Neural progenitor cell (in vitro differentiated cells): ENCODE measurements at regions not wholly inside any gene's neighbourhood (a gene's known extent, or its start where the extent isn't known, plus 50 kb on each side); places are given as distances from the start of the nearest gene placed in this dataset.

ENCODE experiments used
- DNase-seq: peaks from one replicate; pipeline ENCODE4 v3.0.0-alpha.2; 2016; ENCODE audit warnings: low spot score
- H2AFZ ChIP-seq: fragments of 200-600 bp; sonication (generic); replicated peaks from 2 replicates; pipeline ENCODE4 v1.6.1; 2016; ENCODE audit warnings: antibody characterized with exemption
- H3F3A ChIP-seq: fragments of 200-600 bp; sonication (generic); 2 replicates; pipeline ENCODE4 v1.6.1; 2016; ENCODE audit warnings: antibody characterized with exemption, low read depth
- H3K27ac ChIP-seq: fragments of 200-600 bp; sonication (generic); 2 replicates; pipeline ENCODE4 v1.5.1; 2016; ENCODE audit warnings: mild to moderate bottlenecking
- H3K27me3 ChIP-seq: fragments of 200-600 bp; sonication (generic); 2 replicates; pipeline ENCODE4 v1.6.1; 2016; ENCODE audit warnings: mild to moderate bottlenecking, moderate library complexity
- H3K36me3 ChIP-seq: fragments of 200-600 bp; sonication (generic); 2 replicates; pipeline ENCODE4 v1.5.1; 2016
- H3K4me1 ChIP-seq: fragments of 200-600 bp; sonication (generic); 2 replicates; pipeline ENCODE4 v1.6.1; 2016; ENCODE audit warnings: mixed run types
- H3K4me2 ChIP-seq: fragments of 200-600 bp; sonication (generic); 2 replicates; pipeline ENCODE4 v1.6.1; 2016
- H3K4me3 ChIP-seq: fragments of 200-600 bp; sonication (generic); 2 replicates; pipeline ENCODE4 v1.5.1; 2016
- H3K79me2 ChIP-seq: fragments of 200-600 bp; sonication (generic); 2 replicates; pipeline ENCODE4 v1.6.1; 2016; ENCODE audit warnings: low read depth
- H3K9ac ChIP-seq: fragments of 200-600 bp; sonication (generic); 2 replicates; pipeline ENCODE4 v1.6.1; 2016
- H3K9me3 ChIP-seq: fragments of 200-600 bp; sonication (generic); 2 replicates; pipeline ENCODE4 v1.5.1; 2016; ENCODE audit warnings: low read depth
- H4K20me1 ChIP-seq: fragments of 200-600 bp; sonication (generic); 2 replicates; pipeline ENCODE4 v1.6.1; 2016; ENCODE audit warnings: low read depth
- H3K27ac Mint-ChIP-seq: 3 replicates; pipeline ENCODE4 v1.8.0; 2021; ENCODE audit warnings: mixed read lengths
- H3K27me3 Mint-ChIP-seq: 2 replicates; pipeline ENCODE4 v1.8.0; 2022; ENCODE audit warnings: low read depth, mild to moderate bottlenecking, inconsistent platforms, moderate library complexity, mixed read lengths; ENCODE audit not compliant: insufficient read depth
- H3K36me3 Mint-ChIP-seq: 3 replicates; pipeline ENCODE4 v1.8.0; 2021; ENCODE audit warnings: mixed read lengths
- H3K4me1 Mint-ChIP-seq: 3 replicates; pipeline ENCODE4 v1.8.0; 2021; ENCODE audit warnings: mixed read lengths
- H3K4me3 Mint-ChIP-seq: 3 replicates; pipeline ENCODE4 v1.8.0; 2021; ENCODE audit warnings: mild to moderate bottlenecking, moderate library complexity, mixed read lengths
- H3K9me3 Mint-ChIP-seq: 3 replicates; pipeline ENCODE4 v1.8.0; 2020; ENCODE audit warnings: mixed read lengths
- CTCF ChIP-seq: fragments of 200-600 bp; sonication (generic); IDR thresholded peaks from 2 replicates; pipeline ENCODE4 v1.5.1; 2017; ENCODE audit warnings: antibody characterized with exemption, mild to moderate bottlenecking
- EZH2 ChIP-seq: fragments of 200-600 bp; sonication (generic); IDR thresholded peaks from 2 replicates; pipeline ENCODE4 v1.6.1; 2017; ENCODE audit warnings: antibody characterized with exemption, mild to moderate bottlenecking, moderate library complexity
- EZH2phosphoT487 ChIP-seq: fragments of 200-600 bp; sonication (generic); IDR thresholded peaks from 2 replicates; pipeline ENCODE4 v1.6.1; 2017; ENCODE audit warnings: antibody characterized with exemption

- Histone ChIP-seq H3K4me1 (peaks cover 9% of the 10 kb centered on the region), H3K4me3 (no peak overlapping the region), H3K9ac (no peak overlapping the region), H3K4me2 (no peak overlapping the region), H3K9me3 (no peaks in the 10 kb centered on the region), H3K27me3 (no peaks in the 10 kb centered on the region), H3F3A (no peaks in the 10 kb centered on the region), H3K79me2 (no peaks in the 10 kb centered on the region), H3K27ac (no peak overlapping the region), H4K20me1 (no peaks in the 10 kb centered on the region), H3K36me3 (no peaks in the 10 kb centered on the region), H2AFZ (no peak overlapping the region)
- TF ChIP-seq EZH2 = no peak
- no peak for TF ChIP-seq CTCF
- Mint-ChIP-seq H3K4me3 (no peak overlapping the region), H3K27ac (no peak overlapping the region), H3K4me1 (peaks cover 11% of the 10 kb centered on the region), H3K9me3 (no peaks in the 10 kb centered on the region), H3K36me3 (no peaks in the 10 kb centered on the region), H3K27me3 (no peaks in the 10 kb centered on the region)
- DNase-seq = no peak
Observed at GRCh38 chr1:71269179-71269578, 188.3 kb upstream of the ZRANB2 start.

GRCh38 chr1:71267220-71267619 is 186.4 kb upstream of the ZRANB2 start:
- Mint-ChIP-seq H3K36me3 (no peaks in the 10 kb centered on the region), H3K4me1 (peaks cover 14% of the 10 kb centered on the region), H3K9me3 (no peaks in the 10 kb centered on the region), H3K27me3 (no peaks in the 10 kb centered on the region), H3K4me3 (no peak overlapping the region), H3K27ac (no peak overlapping the region)
- Histone ChIP-seq H3K9me3 (no peaks in the 10 kb centered on the region), H2AFZ (no peak overlapping the region), H3K36me3 (no peaks in the 10 kb centered on the region), H3F3A (no peaks in the 10 kb centered on the region), H3K4me1 (peaks cover 9% of the 10 kb centered on the region), H3K27me3 (no peaks in the 10 kb centered on the region), H3K79me2 (no peaks in the 10 kb centered on the region), H3K4me2 (no peak overlapping the region), H3K27ac (no peak overlapping the region), H4K20me1 (no peaks in the 10 kb centered on the region), H3K9ac (no peak overlapping the region), H3K4me3 (no peak overlapping the region)
- no peak for DNase-seq
- TF ChIP-seq EZH2 = no peak
- TF ChIP-seq CTCF = no peak
- no peak for TF ChIP-seq EZH2phosphoT487

GRCh38 chr1:71264039-71264438 is 183.2 kb upstream of the ZRANB2 start:
- no peak overlapping the region for H3K4me2 ChIP-seq

More at GRCh38 chr1:71264039-71264438, 183.2 kb upstream of the ZRANB2 start:
- Mint-ChIP-seq H3K36me3 (no peaks in the 10 kb centered on the region), H3K4me1 (peaks cover 7% of the 10 kb centered on the region), H3K27ac (no peak overlapping the region), H3K4me3 (no peak overlapping the region), H3K27me3 (no peaks in the 10 kb centered on the region), H3K9me3 (no peaks in the 10 kb centered on the region)
- no peaks in the 10 kb centered on the region for H3F3A ChIP-seq
- DNase-seq = no peak
- H3K27ac ChIP-seq = no peak overlapping the region
- no peak overlapping the region for H2AFZ ChIP-seq
- H3K9me3 ChIP-seq = no peaks in the 10 kb centered on the region
- no peaks in the 10 kb centered on the region for H3K79me2 ChIP-seq
- no peaks in the 10 kb centered on the region for H4K20me1 ChIP-seq
- no peaks in the 10 kb centered on the region for H3K36me3 ChIP-seq
- no peak overlapping the region for H3K4me3 ChIP-seq
- H3K9ac ChIP-seq = no peak overlapping the region
- H3K27me3 ChIP-seq = no peaks in the 10 kb centered on the region
- TF ChIP-seq EZH2phosphoT487 = no peak
- no peak for TF ChIP-seq EZH2
- TF ChIP-seq CTCF = no peak
- H3K4me1 ChIP-seq = peaks cover 5% of the 10 kb centered on the region
